ENCODE measurements at regions not wholly inside any gene's neighbourhood (a gene's known extent, or its start where the extent isn't known, plus 50 kb on each side); places are given as distances from the start of the nearest gene placed in this dataset.

GRCh38 chr2:212733273-212733672 lies 194.7 kb upstream of the ERBB4 start:
- H3K9me2 ChIP-seq (ENCODE audit: insufficient read depth): no peaks in the 10 kb centered on the region
- WGBS, 2 experiments (ENCODE audit: low coverage in 1 of 2, low lambda C conversion rate in 2 of 2, missing lambda C conversion rate in 2 of 2): 48 to 50% methylated on average over 4 of the region's 4 CpGs
- no peak overlapping the region for H3K4me2 ChIP-seq (ENCODE audit: unreplicated experiment)
- no peaks in the 10 kb centered on the region for H3K36me3 ChIP-seq (ENCODE audit: low read depth)
- peaks cover 7% of the 10 kb centered on the region; the same call in 1 of the 2 replicates for H3K4me1 ChIP-seq (ENCODE audit: insufficient read depth)
- H3K9ac ChIP-seq: no peak overlapping the region
- no peak overlapping the region for H3K4me3 ChIP-seq
- in situ Hi-C loops (cut with MboI): no loop called here
- H3K27me3 ChIP-seq (replicated peaks; ENCODE audit: insufficient read depth): no peaks in the 10 kb centered on the region
- H4K20me1 ChIP-seq (ENCODE audit: insufficient read depth): no peaks in the 10 kb centered on the region
- no peaks in the 10 kb centered on the region for H3K79me2 ChIP-seq (ENCODE audit: insufficient read depth)
- H2AFZ ChIP-seq: no peak overlapping the region; the same call in 1 of the 2 replicates
- DNase-seq: no peak
- no peaks in the 10 kb centered on the region for H3F3A ChIP-seq (ENCODE audit: insufficient read depth)
- H3K9me3 ChIP-seq (ENCODE audit: low read depth): no peaks in the 10 kb centered on the region
- TF ChIP-seq EZH2phosphoT487 (IDR thresholded peaks at IDR 0.05; ENCODE audit: insufficient read depth, low read depth) (no peak), EZH2 (IDR thresholded peaks at IDR 0.05; ENCODE audit: insufficient read depth, poor library complexity, severe bottlenecking) (no peak)
- H3K27ac ChIP-seq: no peak overlapping the region

- no peaks in the 10 kb centered on the region for H3K79me2 ChIP-seq (ENCODE audit: insufficient read depth)
Observed at GRCh38 chr2:212732860-212733259, 194.3 kb upstream of the ERBB4 start.

GRCh38 chr2:212730994-212731393 lies 192.4 kb upstream of the ERBB4 start:
- TF ChIP-seq EZH2 (IDR thresholded peaks at IDR 0.05; ENCODE audit: insufficient read depth, poor library complexity, severe bottlenecking) (no peak), EZH2phosphoT487 (IDR thresholded peaks at IDR 0.05; ENCODE audit: insufficient read depth, low read depth) (no peak)
- no peak for DNase-seq
- Histone ChIP-seq H3K4me2 (ENCODE audit: unreplicated experiment) (no peak overlapping the region), H3K4me1 (ENCODE audit: insufficient read depth) (peaks cover 10% of the 10 kb centered on the region), H3K27me3 (replicated peaks; ENCODE audit: insufficient read depth) (no peaks in the 10 kb centered on the region), H3K36me3 (ENCODE audit: low read depth) (no peaks in the 10 kb centered on the region), H3F3A (ENCODE audit: insufficient read depth) (no peaks in the 10 kb centered on the region), H3K27ac (no peak overlapping the region), H3K4me3 (no peak overlapping the region), H3K79me2 (ENCODE audit: insufficient read depth) (no peaks in the 10 kb centered on the region), H3K9me3 (ENCODE audit: low read depth) (no peaks in the 10 kb centered on the region), H2AFZ (no peak overlapping the region), H4K20me1 (ENCODE audit: insufficient read depth) (no peaks in the 10 kb centered on the region), H3K9ac (no peak overlapping the region), H3K9me2 (ENCODE audit: insufficient read depth) (no peaks in the 10 kb centered on the region)
- WGBS, 2 experiments (ENCODE audit: low coverage in 1 of 2, low lambda C conversion rate in 2 of 2, missing lambda C conversion rate in 2 of 2): 78 to 81% methylated on average over 2 of the region's 2 CpGs
- in situ Hi-C loops (cut with MboI): no loop called here

More at GRCh38 chr2:212732860-212733259, 194.3 kb upstream of the ERBB4 start:
- Histone ChIP-seq H3K9me2 (ENCODE audit: insufficient read depth) (no peaks in the 10 kb centered on the region), H4K20me1 (ENCODE audit: insufficient read depth) (no peaks in the 10 kb centered on the region), H3F3A (ENCODE audit: insufficient read depth) (no peaks in the 10 kb centered on the region), H3K9me3 (ENCODE audit: low read depth) (no peaks in the 10 kb centered on the region), H2AFZ (no peak overlapping the region), H3K36me3 (ENCODE audit: low read depth) (no peaks in the 10 kb centered on the region), H3K4me3 (no peak overlapping the region), H3K27me3 (replicated peaks; ENCODE audit: insufficient read depth) (no peaks in the 10 kb centered on the region), H3K9ac (no peak overlapping the region), H3K27ac (no peak overlapping the region), H3K4me2 (ENCODE audit: unreplicated experiment) (no peak overlapping the region), H3K4me1 (ENCODE audit: insufficient read depth) (peaks cover 4% of the 10 kb centered on the region)
- DNase-seq: peak; percentile 33
- no peak for TF ChIP-seq EZH2 (IDR thresholded peaks at IDR 0.05; ENCODE audit: insufficient read depth, poor library complexity, severe bottlenecking)
- no peak for TF ChIP-seq EZH2phosphoT487 (IDR thresholded peaks at IDR 0.05; ENCODE audit: insufficient read depth, low read depth)
- 52 to 57% methylated on average over 3 of the region's 3 CpGs for WGBS, 2 experiments (ENCODE audit: low coverage in 1 of 2, low lambda C conversion rate in 2 of 2, missing lambda C conversion rate in 2 of 2)
- in situ Hi-C loops (cut with MboI): no loop called here

- TF ChIP-seq EZH2 (IDR thresholded peaks at IDR 0.05; ENCODE audit: insufficient read depth, poor library complexity, severe bottlenecking) (no peak), EZH2phosphoT487 (IDR thresholded peaks at IDR 0.05; ENCODE audit: insufficient read depth, low read depth) (no peak)
- Histone ChIP-seq H3K36me3 (ENCODE audit: low read depth) (no peaks in the 10 kb centered on the region), H3K9ac (no peak overlapping the region), H2AFZ (no peak overlapping the region), H3K4me3 (no peak overlapping the region), H4K20me1 (ENCODE audit: insufficient read depth) (no peaks in the 10 kb centered on the region), H3K9me3 (ENCODE audit: low read depth) (no peaks in the 10 kb centered on the region), H3K27me3 (replicated peaks; ENCODE audit: insufficient read depth) (no peaks in the 10 kb centered on the region), H3F3A (ENCODE audit: insufficient read depth) (no peaks in the 10 kb centered on the region), H3K79me2 (ENCODE audit: insufficient read depth) (no peaks in the 10 kb centered on the region), H3K4me1 (ENCODE audit: insufficient read depth) (peaks cover 14% of the 10 kb centered on the region), H3K9me2 (ENCODE audit: insufficient read depth) (no peaks in the 10 kb centered on the region), H3K27ac (no peak overlapping the region), H3K4me2 (ENCODE audit: unreplicated experiment) (no peak overlapping the region)
- WGBS, 2 experiments (ENCODE audit: low coverage in 1 of 2, low lambda C conversion rate in 2 of 2, missing lambda C conversion rate in 2 of 2): 17 to 31% methylated on average over 1 of the region's 1 CpG
- DNase-seq: no peak
- in situ Hi-C loops (cut with MboI): no loop called here
Observed at GRCh38 chr2:212728717-212729116, 190.1 kb upstream of the ERBB4 start.

- 0 out of 2 replicates have a peak, but pooled peaks cover 4% of the 10 kb centered on the region for H3F3A ChIP-seq (ENCODE audit: insufficient read depth)
- H3K27ac ChIP-seq: no peak overlapping the region
- no peaks in the 10 kb centered on the region for H3K36me3 ChIP-seq (ENCODE audit: low read depth)
- H4K20me1 ChIP-seq (ENCODE audit: insufficient read depth): no peaks in the 10 kb centered on the region
- peak overlapping the region; percentile 16 for H3K4me2 ChIP-seq (ENCODE audit: unreplicated experiment)
- no peaks in the 10 kb centered on the region for H3K79me2 ChIP-seq (ENCODE audit: insufficient read depth)
- H3K9me2 ChIP-seq (ENCODE audit: insufficient read depth): no peaks in the 10 kb centered on the region
- no peak for TF ChIP-seq EZH2phosphoT487 (IDR thresholded peaks at IDR 0.05; ENCODE audit: insufficient read depth, low read depth)
- TF ChIP-seq EZH2 (IDR thresholded peaks at IDR 0.05; ENCODE audit: insufficient read depth, poor library complexity, severe bottlenecking): no peak
- WGBS, 2 experiments (ENCODE audit: low coverage in 1 of 2, low lambda C conversion rate in 2 of 2, missing lambda C conversion rate in 2 of 2): 89 to 91% methylated on average over 3 of the region's 3 CpGs
- DNase-seq: peak; percentile 16
- peaks cover 23% of the 10 kb centered on the region for H3K4me1 ChIP-seq (ENCODE audit: insufficient read depth)
- peak overlapping the region; percentile 65 for H2AFZ ChIP-seq
- H3K9me3 ChIP-seq (ENCODE audit: low read depth): no peaks in the 10 kb centered on the region
- H3K4me3 ChIP-seq: no peak overlapping the region
- no peaks in the 10 kb centered on the region for H3K27me3 ChIP-seq (replicated peaks; ENCODE audit: insufficient read depth)
- in situ Hi-C loops (cut with MboI): no loop called here
- no peak overlapping the region for H3K9ac ChIP-seq
Observed at GRCh38 chr2:212727751-212728150, 189.1 kb upstream of the ERBB4 start.
